H9 (cell line): ENCODE measurements at regions not wholly inside any gene's neighbourhood (a gene's known extent, or its start where the extent isn't known, plus 50 kb on each side); places are given as distances from the start of the nearest gene placed in this dataset.

ENCODE experiments used
- DNase-seq: peaks from one replicate; pipeline ENCODE4 v3.0.0-alpha.2; 2017
- H2AFZ ChIP-seq: one replicate; pipeline ENCODE4 v1.6.1; 2013; ENCODE audit warnings: mild to moderate bottlenecking, low read length, control low read depth, moderate library complexity
- H2AK5ac ChIP-seq: 2 replicates; pipeline ENCODE4 v1.6.1; 2013; ENCODE audit warnings: low read length, control low read depth, mixed read lengths; ENCODE audit not compliant: insufficient read length
- H2BK120ac ChIP-seq: one replicate; pipeline ENCODE4 v1.6.1; 2013; ENCODE audit warnings: low read depth, mild to moderate bottlenecking, low read length, control low read depth, inconsistent platforms; ENCODE audit not compliant: poor library complexity, severe bottlenecking
- H2BK12ac ChIP-seq: 2 replicates; pipeline ENCODE4 v1.6.1; 2013; ENCODE audit warnings: low read length, control low read depth, mixed read lengths, low read depth; ENCODE audit not compliant: insufficient read length
- H2BK15ac ChIP-seq: 2 replicates; pipeline ENCODE4 v1.6.1; 2013; ENCODE audit warnings: low read depth, low read length, control low read depth
- H2BK20ac ChIP-seq: one replicate; pipeline ENCODE4 v1.6.1; 2013; ENCODE audit warnings: low read depth, mild to moderate bottlenecking, low read length, control low read depth, inconsistent platforms; ENCODE audit not compliant: poor library complexity, severe bottlenecking
- H2BK5ac ChIP-seq: 2 replicates; pipeline ENCODE4 v1.6.1; 2013; ENCODE audit warnings: low read length, control low read depth, mixed read lengths; ENCODE audit not compliant: insufficient read length
- H3K14ac ChIP-seq: 2 replicates; pipeline ENCODE4 v1.6.1; 2013; ENCODE audit warnings: low read length, control low read depth; ENCODE audit not compliant: insufficient read depth
- H3K18ac ChIP-seq: 2 replicates; pipeline ENCODE4 v1.6.1; 2013; ENCODE audit warnings: low read depth, mild to moderate bottlenecking, mixed read lengths, low read length, control low read depth; ENCODE audit not compliant: insufficient read length
- H3K23ac ChIP-seq: 2 replicates; pipeline ENCODE4 v1.6.1; 2013; ENCODE audit warnings: low read length, control low read depth, mixed read lengths, low read depth; ENCODE audit not compliant: insufficient read length
- H3K23me2 ChIP-seq: 2 replicates; pipeline ENCODE4 v1.6.1; 2013; ENCODE audit warnings: low read depth, mild to moderate bottlenecking, mixed read lengths, low read length, control low read depth; ENCODE audit not compliant: insufficient read length, poor library complexity, severe bottlenecking
- H3K27ac ChIP-seq: 2 replicates; pipeline ENCODE4 v1.5.1; 2013; ENCODE audit warnings: low read length, control low read depth, mixed read lengths, low read depth; ENCODE audit not compliant: insufficient read length
- H3K27me3 ChIP-seq: 2 replicates; pipeline ENCODE4 v1.6.1; 2013; ENCODE audit warnings: low read length, control low read depth, inconsistent platforms; ENCODE audit not compliant: insufficient read depth
- H3K4ac ChIP-seq: 2 replicates; pipeline ENCODE4 v1.6.1; 2013; ENCODE audit warnings: low read depth, mild to moderate bottlenecking, control low read depth, inconsistent platforms, low read length, moderate library complexity
- H3K4me1 ChIP-seq: 2 replicates; pipeline ENCODE4 v1.6.1; 2013; ENCODE audit warnings: low read length, control low read depth, inconsistent platforms; ENCODE audit not compliant: insufficient read depth
- H3K4me2 ChIP-seq: 2 replicates; pipeline ENCODE4 v1.6.1; 2013; ENCODE audit warnings: low read length, control low read depth, mixed read lengths; ENCODE audit not compliant: insufficient read length, insufficient read depth
- H3K56ac ChIP-seq: 2 replicates; pipeline ENCODE4 v1.6.1; 2013; ENCODE audit warnings: low read depth, mild to moderate bottlenecking, mixed read lengths, low read length, control low read depth; ENCODE audit not compliant: insufficient read length
- H3K79me1 ChIP-seq: 2 replicates; pipeline ENCODE4 v1.6.1; 2013; ENCODE audit warnings: low read depth, mild to moderate bottlenecking, moderate library complexity, low read length, control low read depth, inconsistent platforms; ENCODE audit not compliant: insufficient read depth, poor library complexity, severe bottlenecking
- H3K79me2 ChIP-seq: 2 replicates; pipeline ENCODE4 v1.6.1; 2013; ENCODE audit warnings: low read length, control low read depth, inconsistent platforms; ENCODE audit not compliant: insufficient read depth
- H3K9ac ChIP-seq: 2 replicates; pipeline ENCODE4 v1.6.1; 2013; ENCODE audit warnings: low read length, control low read depth, mixed read lengths; ENCODE audit not compliant: insufficient read length; ENCODE audit errors: extremely low read depth
- H3K9me3 ChIP-seq: one replicate; pipeline ENCODE4 v1.6.1; 2013; ENCODE audit warnings: low read depth, low read length, inconsistent platforms; ENCODE audit not compliant: control insufficient read depth
- H3T11ph ChIP-seq: one replicate; pipeline ENCODE4 v1.6.1; 2013; ENCODE audit warnings: mild to moderate bottlenecking, low read length, control low read depth, inconsistent platforms
- H4K20me1 ChIP-seq: one replicate; pipeline ENCODE4 v1.6.1; 2013; ENCODE audit not compliant: control insufficient read depth, insufficient read length, insufficient read depth
- H4K5ac ChIP-seq: 2 replicates; pipeline ENCODE4 v1.6.1; 2013; ENCODE audit warnings: low read depth, mild to moderate bottlenecking, mixed read lengths, low read length, control low read depth; ENCODE audit not compliant: insufficient read length
- H4K8ac ChIP-seq: replicated peaks from 2 replicates; pipeline ENCODE4 v1.6.1; 2013; ENCODE audit warnings: low read length, control low read depth, mixed read lengths, low read depth; ENCODE audit not compliant: insufficient read length
- H4K91ac ChIP-seq: 2 replicates; pipeline ENCODE4 v1.6.1; 2013; ENCODE audit warnings: low read depth, mild to moderate bottlenecking, moderate library complexity, mixed read lengths, low read length, control low read depth; ENCODE audit not compliant: insufficient read length
- H3K27ac Mint-ChIP-seq, 3 experiments: 2 replicates in 2 of 3; 3 replicates in 1 of 3; pipeline ENCODE4 v1.8.0; 2020 to 2021; ENCODE audit warnings: mixed read lengths in 3 of 3, mild to moderate bottlenecking in 1 of 3, moderate library complexity in 1 of 3
- H3K27me3 Mint-ChIP-seq: 2 replicates; pipeline ENCODE4 v1.8.0; 2021; ENCODE audit warnings: low read depth, mild to moderate bottlenecking, moderate library complexity, mixed read lengths
- H3K36me3 Mint-ChIP-seq, 3 experiments: 2 replicates in 2 of 3; 3 replicates in 1 of 3; pipeline ENCODE4 v1.8.0; 2020 to 2021; ENCODE audit warnings: low read depth in 3 of 3, mixed read lengths in 3 of 3; ENCODE audit not compliant: insufficient read depth in 1 of 3
- H3K4me1 Mint-ChIP-seq, 2 experiments: 2 replicates each; pipeline ENCODE4 v1.8.0; 2020; ENCODE audit warnings: mixed read lengths in 2 of 2
- H3K4me3 Mint-ChIP-seq, 2 experiments: 2 replicates in 1 of 2; 3 replicates in 1 of 2; pipeline ENCODE4 v1.8.0; 2020 to 2021; ENCODE audit warnings: mild to moderate bottlenecking in 2 of 2, mixed read lengths in 2 of 2, moderate library complexity in 1 of 2
- H3K9me3 Mint-ChIP-seq, 2 experiments: 2 replicates in 1 of 2; 3 replicates in 1 of 2; pipeline ENCODE4 v1.8.0; 2020; ENCODE audit warnings: mild to moderate bottlenecking in 2 of 2, mixed read lengths in 2 of 2, moderate library complexity in 1 of 2
- WGBS: extraction: QIAGEN DNeasy Blood & Tissue Kit; methylation state at CpG from one replicate; pipeline ENCODE4 v1.1.7; 2013; ENCODE audit warnings: missing lambda C conversion rate, low lambda C conversion rate, mixed read lengths; ENCODE audit not compliant: insufficient read length; ENCODE audit errors: extremely low coverage; 5-methylcytosine and 5-hydroxymethylcytosine counted together
- TF ChIP-seq, protein P1 (sequence below): fragments of 200-600 bp; sonication (generic); conservative IDR thresholded peaks from 3 replicates; pipeline ENCODE4 v1.8.0; 2021; ENCODE audit warnings: antibody characterized with exemption, mild to moderate bottlenecking

DNA sequence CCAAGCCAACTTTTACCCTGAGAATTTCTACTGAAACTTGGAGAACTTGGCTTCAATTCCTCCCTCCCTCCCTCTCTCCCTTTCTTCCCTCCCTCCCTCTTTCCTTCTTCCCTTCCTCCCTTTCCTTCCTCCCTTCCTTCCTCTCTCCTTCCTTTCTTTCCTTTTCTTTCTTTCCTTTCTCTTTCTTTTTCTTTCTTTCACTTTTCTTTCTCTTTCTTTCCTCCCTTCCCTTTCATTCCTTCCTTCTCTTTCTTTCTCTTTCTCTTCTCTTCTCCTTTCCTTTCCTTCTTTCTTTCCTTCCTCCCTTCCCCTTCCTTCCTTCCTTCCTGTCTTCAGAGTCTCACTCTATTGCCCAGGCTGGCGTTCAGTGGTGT is 268.1 kb upstream of the SDK2 start:
- Histone ChIP-seq H3T11ph (no peak overlapping the region), H3K4me2 (no peak overlapping the region), H3K4me1 (no peaks in the 10 kb centered on the region), H4K5ac (no peak overlapping the region), H2BK5ac (no peak overlapping the region), H3K14ac (no peak overlapping the region), H3K79me2 (no peaks in the 10 kb centered on the region), H4K20me1 (no peaks in the 10 kb centered on the region), H3K9ac (no peak overlapping the region), H2AK5ac (no peak overlapping the region), H4K91ac (no peak overlapping the region), H2BK12ac (no peak overlapping the region), H2AFZ (no peak overlapping the region), H3K9me3 (no peaks in the 10 kb centered on the region), H4K8ac (no peak overlapping the region), H3K56ac (no peak overlapping the region), H3K4ac (no peak overlapping the region), H3K23ac (no peak overlapping the region), H3K79me1 (no peaks in the 10 kb centered on the region), H3K27me3 (peaks cover 8% of the 10 kb centered on the region; the same call in 1 of the 2 replicates), H2BK20ac (no peak overlapping the region), H2BK120ac (no peak overlapping the region), H3K18ac (no peak overlapping the region), H2BK15ac (no peak overlapping the region), H3K23me2 (no peaks in the 10 kb centered on the region), H3K27ac (no peak overlapping the region)
- no peak overlapping the region for H3K27ac Mint-ChIP-seq
- H3K27me3 Mint-ChIP-seq = peaks cover 85% of the 10 kb centered on the region
- no peak for DNase-seq
- peaks cover 7 to 12% of the 10 kb centered on the region in 2 experiments; a peak in 4 of 5 replicates for H3K9me3 Mint-ChIP-seq
- H3K4me3 Mint-ChIP-seq = no peak overlapping the region
- no CpG with 5 or more reads among the region's 1 CpG for WGBS
- TF ChIP-seq, protein P1, sequence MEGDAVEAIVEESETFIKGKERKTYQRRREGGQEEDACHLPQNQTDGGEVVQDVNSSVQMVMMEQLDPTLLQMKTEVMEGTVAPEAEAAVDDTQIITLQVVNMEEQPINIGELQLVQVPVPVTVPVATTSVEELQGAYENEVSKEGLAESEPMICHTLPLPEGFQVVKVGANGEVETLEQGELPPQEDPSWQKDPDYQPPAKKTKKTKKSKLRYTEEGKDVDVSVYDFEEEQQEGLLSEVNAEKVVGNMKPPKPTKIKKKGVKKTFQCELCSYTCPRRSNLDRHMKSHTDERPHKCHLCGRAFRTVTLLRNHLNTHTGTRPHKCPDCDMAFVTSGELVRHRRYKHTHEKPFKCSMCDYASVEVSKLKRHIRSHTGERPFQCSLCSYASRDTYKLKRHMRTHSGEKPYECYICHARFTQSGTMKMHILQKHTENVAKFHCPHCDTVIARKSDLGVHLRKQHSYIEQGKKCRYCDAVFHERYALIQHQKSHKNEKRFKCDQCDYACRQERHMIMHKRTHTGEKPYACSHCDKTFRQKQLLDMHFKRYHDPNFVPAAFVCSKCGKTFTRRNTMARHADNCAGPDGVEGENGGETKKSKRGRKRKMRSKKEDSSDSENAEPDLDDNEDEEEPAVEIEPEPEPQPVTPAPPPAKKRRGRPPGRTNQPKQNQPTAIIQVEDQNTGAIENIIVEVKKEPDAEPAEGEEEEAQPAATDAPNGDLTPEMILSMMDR = no peak
- H3K4me1 Mint-ChIP-seq = peaks cover 0 to 3% of the 10 kb centered on the region in 2 experiments; a peak in 1 of 4 replicates
- no peaks in the 10 kb centered on the region for H3K36me3 Mint-ChIP-seq
